Inflammatory macrophage treated with lipopolysaccharide for 4 hours (primary cell): ENCODE measurements at regions not wholly inside any gene's neighbourhood (a gene's known extent, or its start where the extent isn't known, plus 50 kb on each side); places are given as distances from the start of the nearest gene placed in this dataset.

Source experiments
- DNase-seq: peaks from one replicate; pipeline ENCODE4 v3.0.0-alpha.2; 2020

- no peak for DNase-seq
These were observed 1622.8 kb downstream of the HACE1 start for GRCh38 chr6:103236923-103237322.

DNA sequence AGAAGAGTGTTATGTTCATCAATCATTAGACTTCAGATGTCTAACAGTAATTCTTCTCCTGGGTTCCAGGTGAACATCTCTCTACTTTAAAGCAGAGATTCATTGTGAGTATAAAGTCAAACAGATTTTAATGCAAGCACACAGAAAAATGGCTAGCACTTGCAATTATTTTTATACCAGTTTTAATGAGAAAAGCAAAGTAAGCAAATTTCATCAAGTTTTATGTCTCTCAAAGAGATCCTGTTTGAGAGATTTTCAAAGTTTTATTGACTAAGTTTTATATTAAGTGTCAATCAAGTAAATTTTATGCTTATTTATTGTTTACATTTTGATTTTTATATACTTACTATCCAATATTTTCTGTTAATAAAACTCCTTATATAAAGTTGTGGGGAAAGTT is 1628.5 kb downstream of the HACE1 start:
- DNase-seq: no peak

GRCh38 chr6:103215847-103216246 is 1643.9 kb downstream of the HACE1 start:
- no peak for DNase-seq

GRCh38 chr6:103210686-103211085 is 1649.0 kb downstream of the HACE1 start:
- DNase-seq: no peak

DNA sequence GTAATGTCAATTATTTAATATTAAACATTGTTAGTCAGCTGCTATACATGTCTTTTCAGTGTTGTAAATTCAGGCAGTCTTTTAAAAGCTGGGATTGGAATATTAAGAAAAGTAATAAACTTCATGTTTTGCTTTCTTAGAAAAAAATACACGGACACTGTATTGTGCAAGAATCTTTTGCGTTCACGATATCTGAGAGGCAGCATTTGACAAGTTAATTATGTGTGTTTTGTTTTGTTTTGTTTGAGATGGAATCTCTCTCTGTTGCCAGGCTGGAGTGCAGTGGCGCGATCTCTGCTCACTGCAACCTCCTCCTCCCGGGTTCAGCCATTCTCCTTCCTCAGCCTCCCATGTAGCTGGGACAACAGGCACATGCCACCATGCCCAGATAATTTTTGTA is 1661.3 kb downstream of the HACE1 start:
- no peak for DNase-seq

DNA sequence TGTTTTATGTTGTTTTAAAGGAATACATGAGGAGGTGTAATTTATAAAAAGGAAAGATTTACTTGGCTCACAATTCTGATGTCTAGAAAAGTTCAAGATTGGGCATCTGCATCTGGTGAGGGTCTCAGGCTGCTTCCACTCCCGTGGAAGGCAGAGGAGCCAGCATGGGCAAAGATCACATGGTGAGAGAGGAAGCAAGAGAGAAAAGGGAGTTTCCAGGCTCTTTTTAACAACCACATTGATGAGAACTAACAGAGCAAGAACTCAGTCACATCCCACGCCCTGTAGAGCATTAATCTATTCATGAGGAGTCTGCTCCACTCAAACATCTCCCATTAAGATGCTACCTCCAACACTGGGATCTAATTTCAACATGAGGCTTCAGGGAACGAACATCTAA is 1666.3 kb downstream of the HACE1 start:
- DNase-seq: no peak

DNA sequence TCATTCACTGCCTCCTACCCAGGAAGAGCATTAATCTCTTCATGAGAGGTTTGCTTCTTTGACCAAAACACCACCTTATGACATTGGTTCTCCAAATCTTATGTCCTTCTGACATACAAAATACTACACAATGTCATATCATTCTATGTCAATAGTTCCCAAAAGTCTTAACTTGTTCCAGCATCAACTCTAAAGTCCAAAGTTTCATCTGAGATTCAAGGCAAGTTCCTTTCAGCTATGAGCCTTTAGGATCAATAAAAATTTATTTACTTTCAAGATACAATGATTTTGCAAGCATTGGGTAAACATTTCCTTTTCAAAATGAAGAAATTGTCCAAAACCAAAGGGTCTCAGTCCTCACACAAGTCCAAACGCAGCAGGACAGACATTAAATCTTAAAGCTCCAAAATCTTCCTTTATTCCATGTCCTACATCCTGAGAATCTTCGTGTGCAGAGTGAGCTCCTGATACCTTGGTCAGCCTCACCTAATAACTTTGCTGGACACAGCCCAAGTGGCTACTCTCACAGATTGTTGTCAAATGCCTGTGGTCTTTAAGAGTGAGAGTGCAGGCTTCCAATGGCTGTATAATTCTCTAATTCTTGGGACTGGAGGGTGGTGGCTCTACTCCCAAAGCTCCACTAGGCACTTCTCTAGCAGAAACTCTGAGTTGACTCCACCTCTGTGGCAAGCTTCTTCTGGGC is 1668.2 kb downstream of the HACE1 start:
- DNase-seq: no peak

- no peak for DNase-seq
These were observed 1674.9 kb downstream of the HACE1 start for GRCh38 chr6:103184776-103185175.

GRCh38 chr6:103183831-103184411 is 1675.8 kb downstream of the HACE1 start:
- DNase-seq: no peak

- DNase-seq: no peak
These were observed 1681.5 kb downstream of the HACE1 start for GRCh38 chr6:103178193-103178592.

GRCh38 chr6:103177791-103178190 is 1681.9 kb downstream of the HACE1 start:
- no peak for DNase-seq

DNA sequence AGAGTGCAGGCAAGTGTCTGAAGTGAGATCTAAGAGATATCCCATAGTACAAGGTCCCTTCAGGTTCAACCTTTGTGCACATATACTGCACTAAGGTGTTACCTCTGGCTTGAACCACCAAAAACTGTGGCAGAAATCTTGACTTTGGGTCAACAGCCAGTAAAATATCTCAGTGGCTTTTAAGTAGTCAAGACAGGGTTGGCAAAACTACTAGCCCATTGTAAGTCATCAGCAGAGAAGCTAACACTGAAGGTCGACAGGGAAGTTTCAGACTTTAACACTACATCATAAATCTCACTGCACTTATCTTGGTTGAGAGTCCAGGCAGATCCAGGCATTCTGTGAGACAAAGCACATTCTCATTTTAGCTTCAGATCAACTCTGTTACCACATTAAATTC is 1684.7 kb downstream of the HACE1 start:
- DNase-seq: no peak

DNA sequence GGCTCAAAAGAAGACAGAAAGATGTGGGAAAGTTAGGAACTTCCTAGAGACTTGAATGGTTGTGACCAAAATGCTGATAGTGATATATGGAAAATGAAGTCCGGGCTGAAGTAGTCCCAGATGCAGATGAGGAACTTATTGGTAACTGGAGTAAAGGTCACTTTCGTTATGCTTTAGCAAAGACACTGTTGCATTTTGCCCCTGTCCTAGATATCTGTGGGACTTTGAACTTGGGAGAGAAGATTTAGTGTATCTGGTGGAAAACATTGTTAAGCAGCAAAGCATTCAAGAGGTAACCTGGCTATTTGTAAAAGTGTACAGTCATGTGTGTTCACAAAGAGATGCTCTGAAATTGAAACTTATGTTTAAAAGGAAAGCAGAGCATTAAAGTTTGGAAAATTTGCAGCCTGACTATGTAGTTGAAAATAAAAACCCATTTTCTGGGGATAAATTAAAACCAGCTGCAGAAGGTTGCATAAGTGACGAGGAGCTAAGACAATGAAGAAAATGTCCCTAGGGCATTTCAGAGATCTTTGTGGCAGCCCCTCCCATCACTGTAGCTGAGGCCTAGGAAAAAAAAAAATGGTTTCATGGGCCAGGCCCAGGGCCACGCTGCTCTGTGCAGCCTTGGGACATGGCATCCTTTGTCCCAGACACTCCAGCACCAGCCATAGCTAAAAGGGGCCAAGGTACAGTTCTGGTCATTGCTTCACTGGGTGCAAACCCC is 1692.2 kb downstream of the HACE1 start:
- no peak for DNase-seq

GRCh38 chr6:103154779-103155572 is 1704.7 kb downstream of the HACE1 start:
- no peak for DNase-seq

GRCh38 chr6:103153016-103153415 is 1706.7 kb downstream of the HACE1 start:
- no peak for DNase-seq

- DNase-seq: no peak
These were observed 1716.8 kb downstream of the HACE1 start for GRCh38 chr6:103142902-103143301.

GRCh38 chr6:103140308-103141027 is 1719.3 kb downstream of the HACE1 start:
- DNase-seq: no peak

DNA sequence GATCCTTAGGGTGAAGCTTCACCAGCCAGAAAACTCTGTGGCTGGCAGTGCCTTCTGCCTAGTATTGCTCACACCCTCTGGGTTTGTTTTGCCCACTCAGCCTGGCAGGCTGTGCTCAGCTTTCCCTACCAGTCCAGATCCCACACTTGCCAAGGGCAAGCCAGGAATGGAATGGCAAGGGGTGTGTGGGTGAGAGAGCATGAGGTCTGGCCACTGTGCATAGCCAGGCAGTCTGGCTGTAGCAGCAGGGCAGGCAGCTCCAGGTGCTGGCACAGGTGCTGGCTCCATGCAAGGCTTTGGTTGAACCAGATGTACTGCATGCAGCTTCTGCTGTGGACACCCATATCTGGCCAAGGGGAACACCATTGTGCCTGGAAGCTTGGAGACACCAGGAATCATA is 1720.3 kb downstream of the HACE1 start:
- no peak for DNase-seq

DNA sequence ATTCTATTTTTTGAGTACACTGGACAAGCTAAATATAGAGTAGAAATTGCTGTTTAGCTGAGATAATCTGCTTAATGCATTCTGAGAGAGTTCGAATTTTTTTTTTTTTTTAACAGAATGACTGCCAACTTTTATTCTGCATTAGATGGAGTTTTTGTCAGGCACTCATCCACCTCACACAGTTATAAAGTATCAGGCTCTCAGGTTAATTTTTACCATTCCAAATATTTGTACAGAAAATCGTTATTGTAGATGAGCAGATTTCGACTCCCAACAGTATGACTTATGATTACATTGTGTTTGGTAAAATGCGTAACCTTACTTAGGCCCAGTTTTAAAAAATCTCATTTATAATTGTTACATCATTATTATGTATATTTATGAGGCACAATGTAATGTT is 1731.0 kb downstream of the GRIK2 start:
- no peak for DNase-seq

DNA sequence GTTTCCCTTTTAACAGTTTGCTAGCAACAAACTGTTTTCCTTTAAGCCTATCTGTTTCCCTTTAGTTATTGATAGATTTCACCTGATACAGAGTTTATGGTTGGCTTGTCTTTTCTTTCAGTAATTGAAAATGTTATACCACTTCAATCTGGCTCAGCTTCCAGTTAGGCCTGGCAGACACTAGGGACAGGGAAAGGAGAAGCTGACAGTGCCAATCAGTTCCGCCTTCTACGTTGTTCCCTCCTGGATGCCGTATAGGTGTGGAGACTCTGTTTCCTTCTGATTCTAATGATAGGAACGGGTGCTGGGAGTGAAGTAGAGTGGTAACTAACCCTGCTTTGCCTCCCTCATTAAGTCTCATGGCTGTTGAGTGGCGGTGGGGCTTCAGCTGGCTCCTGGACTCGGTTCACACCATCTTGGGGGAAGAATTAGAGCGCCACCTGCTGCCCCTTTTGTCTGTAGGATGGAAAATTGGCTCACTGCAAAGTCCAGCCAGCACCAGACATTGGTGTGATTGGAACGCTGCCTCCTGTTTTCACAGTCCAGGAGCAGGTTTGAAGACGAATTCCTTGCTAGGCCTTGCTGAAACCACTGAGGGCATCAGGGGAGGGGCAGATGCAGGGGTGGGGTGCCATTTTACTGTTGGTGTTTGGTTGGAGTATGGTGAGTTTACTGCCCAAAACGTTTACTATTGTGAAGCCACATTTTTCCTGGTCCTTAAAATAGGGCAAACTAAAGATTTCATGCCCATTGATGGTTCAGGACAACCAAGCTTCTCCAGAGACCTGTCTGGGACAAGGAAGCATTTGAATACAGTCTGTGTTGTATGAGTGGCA is 1729.5 kb downstream of the GRIK2 start:
- peak; percentile 15 for DNase-seq

DNA sequence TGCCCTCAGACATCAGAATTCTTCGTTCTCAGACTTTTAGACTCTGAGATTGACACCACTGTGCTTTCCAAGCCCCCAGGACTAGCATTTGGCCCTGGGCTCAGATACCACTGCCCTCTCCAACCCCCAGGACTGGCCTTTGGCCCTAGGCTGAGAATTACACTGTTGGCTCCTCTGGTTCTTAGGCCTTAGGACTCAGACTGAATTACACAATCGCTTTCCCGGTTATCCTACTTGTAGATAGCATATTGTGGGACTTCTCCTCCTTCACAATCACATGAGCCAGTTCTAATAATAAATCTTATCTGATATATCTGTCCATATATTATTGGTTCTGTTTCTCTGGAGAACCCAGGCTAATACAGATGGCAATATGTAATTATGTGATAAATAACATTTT is 1725.5 kb downstream of the GRIK2 start:
- no peak for DNase-seq

DNA sequence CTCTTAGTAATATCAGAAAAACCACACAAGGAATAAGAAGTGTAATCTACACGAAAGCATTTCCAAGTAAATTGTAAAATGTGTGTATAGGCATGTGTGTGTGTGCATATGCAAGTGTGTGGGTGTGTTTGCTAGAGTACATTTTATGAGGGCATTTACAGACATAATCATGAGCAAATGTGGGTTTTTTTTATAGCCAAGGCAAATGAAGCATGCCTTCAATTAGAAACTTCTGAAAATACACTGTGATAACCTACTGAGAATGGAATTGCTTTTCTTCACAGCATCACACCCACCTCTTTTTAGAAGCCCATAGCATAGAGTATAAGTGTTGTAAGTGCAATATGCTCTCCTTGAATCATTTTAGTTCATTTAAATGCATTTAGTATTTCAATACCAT is 1721.1 kb downstream of the GRIK2 start:
- DNase-seq: no peak
